Lower lobe of right lung (tissue), 2 donors: ENCODE measurements at regions not wholly inside any gene's neighbourhood (a gene's known extent, or its start where the extent isn't known, plus 50 kb on each side); places are given as distances from the start of the nearest gene placed in this dataset.

Experiments used
- ATAC-seq, 2 donors: fragments of 200-7000 bp; cut with Tn5 transposase; one replicate each; pipeline ENCODE4 v1.9.1; 2020 to 2022; ENCODE audit warnings: mild to moderate bottlenecking in 2 of 2, moderate library complexity in 2 of 2
- DNase-seq: peaks from one replicate; pipeline ENCODE4 v3.0.0-alpha.2; 2020
- H3K27ac ChIP-seq: fragments of 200-600 bp; one replicate; pipeline ENCODE4 v1.8.0; 2022
- H3K27me3 ChIP-seq: fragments of 200-600 bp; one replicate; pipeline ENCODE4 v1.8.0; 2022; ENCODE audit warnings: low read depth
- H3K36me3 ChIP-seq: fragments of 200-600 bp; one replicate; pipeline ENCODE4 v1.8.0; 2022; ENCODE audit warnings: mild to moderate bottlenecking
- H3K4me1 ChIP-seq: fragments of 200-600 bp; one replicate; pipeline ENCODE4 v1.8.0; 2022
- H3K4me3 ChIP-seq: fragments of 200-600 bp; one replicate; pipeline ENCODE4 v1.8.0; 2022; ENCODE audit warnings: mild to moderate bottlenecking
- H3K9me3 ChIP-seq: fragments of 200-600 bp; one replicate; pipeline ENCODE4 v1.8.0; 2022
- intact Hi-C: fragments of 100-400 bp; cut with DNase I; formaldehyde crosslinking; loops from one replicate; pipeline ENCODE4 v1.11.0; 2022
- TF ChIP-seq, protein P1 (sequence below): fragments of 200-600 bp; IDR thresholded peaks from one replicate; pipeline ENCODE4 v1.8.0; 2022; ENCODE audit warnings: antibody characterized with exemption, mild to moderate bottlenecking
- donor health status: DM: no; HTN: yes; CAD: no; lungs with severe emphysema.

DNA sequence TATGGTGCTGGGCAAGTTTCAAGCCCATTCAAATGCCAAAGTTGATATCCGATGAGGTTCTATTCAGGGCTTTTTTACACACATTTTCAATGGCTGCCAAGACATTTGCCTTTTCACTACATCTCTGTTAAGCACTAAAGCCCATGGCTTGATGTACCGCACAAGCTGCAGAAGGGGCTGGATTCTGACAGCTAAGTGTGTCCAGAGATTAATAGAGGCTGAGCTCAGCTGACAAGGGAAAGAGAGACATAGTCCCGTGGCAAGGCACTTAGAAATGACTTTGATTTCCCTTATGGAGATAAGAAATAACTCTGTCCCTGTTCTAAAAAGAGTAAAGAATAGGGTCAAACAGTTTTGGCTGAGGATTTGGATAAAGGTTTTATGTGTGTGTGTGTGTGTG lies 198.6 kb downstream of the DMRT2 start:
- Histone ChIP-seq H3K27me3 (no peaks in the 10 kb centered on the region), H3K9me3 (no peaks in the 10 kb centered on the region), H3K27ac (no peak overlapping the region), H3K4me3 (no peak overlapping the region), H3K36me3 (no peaks in the 10 kb centered on the region), H3K4me1 (no peaks in the 10 kb centered on the region)
- no peak for DNase-seq
- intact Hi-C loops = no loop called here
- TF ChIP-seq, protein P1, sequence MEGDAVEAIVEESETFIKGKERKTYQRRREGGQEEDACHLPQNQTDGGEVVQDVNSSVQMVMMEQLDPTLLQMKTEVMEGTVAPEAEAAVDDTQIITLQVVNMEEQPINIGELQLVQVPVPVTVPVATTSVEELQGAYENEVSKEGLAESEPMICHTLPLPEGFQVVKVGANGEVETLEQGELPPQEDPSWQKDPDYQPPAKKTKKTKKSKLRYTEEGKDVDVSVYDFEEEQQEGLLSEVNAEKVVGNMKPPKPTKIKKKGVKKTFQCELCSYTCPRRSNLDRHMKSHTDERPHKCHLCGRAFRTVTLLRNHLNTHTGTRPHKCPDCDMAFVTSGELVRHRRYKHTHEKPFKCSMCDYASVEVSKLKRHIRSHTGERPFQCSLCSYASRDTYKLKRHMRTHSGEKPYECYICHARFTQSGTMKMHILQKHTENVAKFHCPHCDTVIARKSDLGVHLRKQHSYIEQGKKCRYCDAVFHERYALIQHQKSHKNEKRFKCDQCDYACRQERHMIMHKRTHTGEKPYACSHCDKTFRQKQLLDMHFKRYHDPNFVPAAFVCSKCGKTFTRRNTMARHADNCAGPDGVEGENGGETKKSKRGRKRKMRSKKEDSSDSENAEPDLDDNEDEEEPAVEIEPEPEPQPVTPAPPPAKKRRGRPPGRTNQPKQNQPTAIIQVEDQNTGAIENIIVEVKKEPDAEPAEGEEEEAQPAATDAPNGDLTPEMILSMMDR = no peak
- ATAC-seq = no peak

- H3K4me3 ChIP-seq = no peak overlapping the region
- DNase-seq = no peak
- H3K9me3 ChIP-seq = no peaks in the 10 kb centered on the region
- TF ChIP-seq, protein P1 = no peak
- H3K27ac ChIP-seq = no peak overlapping the region
- ATAC-seq = no peak
- intact Hi-C loops = no loop called here
- no peaks in the 10 kb centered on the region for H3K27me3 ChIP-seq
- no peaks in the 10 kb centered on the region for H3K4me1 ChIP-seq
- H3K36me3 ChIP-seq = no peaks in the 10 kb centered on the region
Observed at GRCh38 chr9:1253064-1253979, 203.2 kb downstream of the DMRT2 start.

- Histone ChIP-seq H3K27ac (no peak overlapping the region), H3K27me3 (no peaks in the 10 kb centered on the region), H3K36me3 (no peaks in the 10 kb centered on the region), H3K4me1 (no peaks in the 10 kb centered on the region), H3K9me3 (no peaks in the 10 kb centered on the region), H3K4me3 (no peak overlapping the region)
- DNase-seq = no peak
- TF ChIP-seq, protein P1 = no peak
- intact Hi-C loops = no loop called here
- no peak for ATAC-seq
Observed at GRCh38 chr9:1254071-1254470, 203.9 kb downstream of the DMRT2 start.

DNA sequence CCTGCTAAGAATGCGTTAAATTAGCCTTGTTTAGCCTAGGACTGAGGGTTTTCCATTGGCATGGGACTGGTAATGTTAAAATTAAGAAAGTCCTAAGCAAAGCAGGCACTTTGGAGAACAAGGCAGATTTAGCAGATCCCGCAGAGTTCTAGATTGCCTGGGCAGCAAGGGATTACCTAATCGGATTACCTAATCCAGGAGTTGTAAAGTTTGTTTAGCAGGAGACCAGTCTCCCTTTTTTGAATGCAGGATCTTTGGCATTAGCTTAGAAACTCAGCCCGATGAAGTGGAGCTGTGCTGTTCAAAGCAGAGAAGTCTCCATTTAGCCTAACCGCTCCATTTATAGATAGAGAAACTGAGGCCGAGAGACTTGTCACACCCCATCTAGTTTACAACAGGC lies 206.0 kb downstream of the DMRT2 start:
- Histone ChIP-seq H3K9me3 (no peaks in the 10 kb centered on the region), H3K4me3 (no peak overlapping the region), H3K4me1 (no peaks in the 10 kb centered on the region), H3K27me3 (no peaks in the 10 kb centered on the region), H3K36me3 (no peaks in the 10 kb centered on the region), H3K27ac (no peak overlapping the region)
- ATAC-seq (no peak), DNase-seq (no peak)
- intact Hi-C loops = no loop called here
- TF ChIP-seq, protein P1 = no peak

- H3K9me3 ChIP-seq = no peaks in the 10 kb centered on the region
- TF ChIP-seq, protein P1 = no peak
- intact Hi-C loops = no loop called here
- H3K4me3 ChIP-seq = no peak overlapping the region
- ATAC-seq (no peak), DNase-seq (no peak)
- H3K27me3 ChIP-seq = no peaks in the 10 kb centered on the region
- H3K36me3 ChIP-seq = no peaks in the 10 kb centered on the region
- no peak overlapping the region for H3K27ac ChIP-seq
- no peaks in the 10 kb centered on the region for H3K4me1 ChIP-seq
Observed at GRCh38 chr9:1261266-1261665, 211.1 kb downstream of the DMRT2 start.
